NOMO-1 (cell line): ENCODE measurements at regions not wholly inside any gene's neighbourhood (a gene's known extent, or its start where the extent isn't known, plus 50 kb on each side); places are given as distances from the start of the nearest gene placed in this dataset.
"Not testable (repeated sequence)": the region's sequence is repeated elsewhere in the genome, so short reads cannot be mapped to it uniquely, and the experiment has no call there.

Source experiments
- DNase-seq, 2 experiments: peaks; one replicate each; lab custom pipeline; 2025; ENCODE audit not compliant: unreplicated experiment in 2 of 2; lab: John Stamatoyannopoulos, UW

- no peak for DNase-seq
Measured at GRCh38 chr2:58635801-58636375, 394.8 kb upstream of the FANCL start.

GRCh38 chr2:58634653-58635370, 393.7 kb upstream of the FANCL start:
- no peak for DNase-seq

- DNase-seq, result no peak
Measured at GRCh38 chr2:58633613-58634365, 392.7 kb upstream of the FANCL start.

- no peak for DNase-seq
Measured at GRCh38 chr2:58631986-58632385, 390.9 kb upstream of the FANCL start.

- no peak for DNase-seq
Measured at GRCh38 chr2:58629545-58630119, 388.5 kb upstream of the FANCL start.

- no peak for DNase-seq
Measured at GRCh38 chr2:58620896-58621295, 379.8 kb upstream of the FANCL start.

GRCh38 chr2:58620093-58620492, 379.0 kb upstream of the FANCL start:
- DNase-seq, result no peak

- DNase-seq, result no peak
Measured at GRCh38 chr2:58616961-58617360, 375.8 kb upstream of the FANCL start.

GRCh38 chr2:58614219-58614618, 373.1 kb upstream of the FANCL start:
- peak in 1 of 2 experiments; percentile 35 for DNase-seq

GRCh38 chr2:58612973-58613372, 371.8 kb upstream of the FANCL start:
- DNase-seq, result no peak

GRCh38 chr2:58609326-58609725, 368.2 kb upstream of the FANCL start:
- peak in 1 of 2 experiments; percentile 80 for DNase-seq

GRCh38 chr2:58608146-58608545, 367.0 kb upstream of the FANCL start:
- no peak for DNase-seq

GRCh38 chr2:58607448-58607847, 366.3 kb upstream of the FANCL start:
- DNase-seq, result no peak

- DNase-seq, result no peak
Measured at GRCh38 chr2:58606799-58607198, 365.7 kb upstream of the FANCL start.

- no peak for DNase-seq
Measured at GRCh38 chr2:58604096-58604495, 363.0 kb upstream of the FANCL start.

- DNase-seq, result no peak
Measured at GRCh38 chr2:58601017-58601416, 359.9 kb upstream of the FANCL start.

- DNase-seq, result no peak
Measured at GRCh38 chr2:58598171-58598570, 357.0 kb upstream of the FANCL start.

- DNase-seq, result no peak
Measured at GRCh38 chr2:58595714-58596113, 354.6 kb upstream of the FANCL start.

GRCh38 chr2:58594762-58595161, 353.6 kb upstream of the FANCL start:
- DNase-seq, result no peak

GRCh38 chr2:58594175-58594574, 353.1 kb upstream of the FANCL start:
- DNase-seq, result no peak

- DNase-seq, result not testable (repeated sequence)
Measured at GRCh38 chr2:58586178-58586577, 345.1 kb upstream of the FANCL start.

- no peak for DNase-seq
Measured at GRCh38 chr2:58585233-58585632, 344.1 kb upstream of the FANCL start.
